CD14-positive monocyte (primary cell): ENCODE measurements at regions not wholly inside any gene's neighbourhood (a gene's known extent, or its start where the extent isn't known, plus 50 kb on each side); places are given as distances from the start of the nearest gene placed in this dataset.

Experiments used
- DNase-seq, 3 donors: peaks; one replicate each; pipeline ENCODE4 v3.0.0-alpha.2; 2011 to 2022
- H2AFZ ChIP-seq: 2 replicates; pipeline ENCODE4 v1.6.0; 2012; ENCODE audit warnings: mild to moderate bottlenecking, low read depth, low read length, inconsistent platforms; ENCODE audit not compliant: insufficient read depth, poor library complexity, severe bottlenecking
- H3K27ac ChIP-seq, 2 donors: 1 replicate in 1 of 2; 2 replicates in 1 of 2; pipeline ENCODE4 v1.5.1; 2012 to 2013; ENCODE audit warnings: low read length in 2 of 2, control low read depth in 1 of 2, inconsistent platforms in 1 of 2, low read depth in 1 of 2, mild to moderate bottlenecking in 1 of 2
- H3K27me3 ChIP-seq, 2 donors: one replicate each; pipeline versions ENCODE4 v1.6.0 to v1.6.1; 2011 to 2013; ENCODE audit warnings: low read length in 2 of 2; ENCODE audit not compliant: control insufficient read depth in 2 of 2, insufficient read depth in 2 of 2
- H3K36me3 ChIP-seq, 2 donors: replicated peaks in 1 of 2; 1 replicate in 1 of 2; 2 replicates in 1 of 2; pipeline versions ENCODE4 v1.5.1 to v1.6.1; 2012 to 2013; ENCODE audit warnings: low read length in 2 of 2, control low read depth in 1 of 2, inconsistent platforms in 1 of 2, mild to moderate bottlenecking in 1 of 2; ENCODE audit not compliant: insufficient read depth in 2 of 2, control insufficient read depth in 1 of 2
- H3K4me1 ChIP-seq, 2 donors: 1 replicate in 1 of 2; 2 replicates in 1 of 2; pipeline versions ENCODE4 v1.5.1 to v1.6.1; 2012 to 2013; ENCODE audit warnings: low read length in 2 of 2, control low read depth in 1 of 2, inconsistent platforms in 1 of 2, mild to moderate bottlenecking in 1 of 2, moderate library complexity in 1 of 2; ENCODE audit not compliant: insufficient read depth in 2 of 2, control insufficient read depth in 1 of 2
- H3K4me2 ChIP-seq: replicated peaks from 2 replicates; pipeline ENCODE3; 2012; ENCODE audit warnings: low read length, moderate library complexity, mild to moderate bottlenecking; ENCODE audit not compliant: poor library complexity, severe bottlenecking; ENCODE audit errors: extremely low read depth
- H3K4me3 ChIP-seq, 3 experiments: fragments of 200-600 bp in 1 of 3; sonication (generic) in 1 of 3; replicated peaks in 1 of 3; 1 replicate in 2 of 3; 2 replicates in 1 of 3; pipeline ENCODE4 v1.5.1; 2011 to 2013; ENCODE audit warnings: low read length in 3 of 3, mild to moderate bottlenecking in 3 of 3, control low read depth in 2 of 3, low read depth in 2 of 3, inconsistent platforms in 1 of 3, moderate library complexity in 1 of 3
- H3K79me2 ChIP-seq: 2 replicates; pipeline ENCODE4 v1.6.0; 2012; ENCODE audit warnings: mild to moderate bottlenecking, control low read depth, inconsistent platforms, low read length, moderate library complexity; ENCODE audit not compliant: insufficient read depth
- H3K9ac ChIP-seq: 2 replicates; pipeline ENCODE4 v1.6.0; 2017; ENCODE audit warnings: low read length, mild to moderate bottlenecking; ENCODE audit not compliant: insufficient read depth, poor library complexity, severe bottlenecking
- H3K9me3 ChIP-seq, 2 donors: replicated peaks in 1 of 2; 1 replicate in 1 of 2; 2 replicates in 1 of 2; pipeline versions ENCODE4 v1.5.1 to v1.6.1; 2012 to 2013; ENCODE audit warnings: low read length in 2 of 2, control low read depth in 1 of 2; ENCODE audit not compliant: control insufficient read depth in 1 of 2, insufficient read depth in 1 of 2
- H4K20me1 ChIP-seq: 2 replicates; pipeline ENCODE4 v1.6.0; 2012; ENCODE audit warnings: mild to moderate bottlenecking, low read length, control low read depth, moderate library complexity; ENCODE audit not compliant: insufficient read depth
- H3K27ac Mint-ChIP-seq, 7 donors: one replicate each; pipeline ENCODE4 v1.8.0; 2020; ENCODE audit warnings: mild to moderate bottlenecking in 7 of 7, mixed read lengths in 7 of 7, moderate library complexity in 6 of 7, inconsistent platforms in 2 of 7
- H3K27me3 Mint-ChIP-seq, 3 donors: one replicate each; pipeline ENCODE4 v1.8.0; 2021 to 2022; ENCODE audit warnings: low read depth in 3 of 3, mild to moderate bottlenecking in 3 of 3, mixed read lengths in 3 of 3, moderate library complexity in 3 of 3, inconsistent platforms in 1 of 3
- H3K36me3 Mint-ChIP-seq, 2 donors: one replicate each; pipeline ENCODE4 v1.8.0; 2020; ENCODE audit warnings: mixed read lengths in 2 of 2, inconsistent platforms in 1 of 2, mild to moderate bottlenecking in 1 of 2
- H3K4me1 Mint-ChIP-seq: one replicate; pipeline ENCODE4 v1.8.0; 2020; ENCODE audit warnings: mild to moderate bottlenecking, mixed read lengths
- H3K4me3 Mint-ChIP-seq, 2 donors: one replicate each; pipeline ENCODE4 v1.8.0; 2020; ENCODE audit warnings: mild to moderate bottlenecking in 2 of 2, mixed read lengths in 2 of 2, moderate library complexity in 1 of 2
- H3K9me3 Mint-ChIP-seq, 7 donors: one replicate each; pipeline ENCODE4 v1.8.0; 2020 to 2022; ENCODE audit warnings: mixed read lengths in 7 of 7, mild to moderate bottlenecking in 6 of 7, moderate library complexity in 6 of 7, inconsistent platforms in 2 of 7
- WGBS: methylation state at CpG from one replicate; pipeline ENCODE4 v1.1.5; 2013; ENCODE audit warnings: missing lambda C conversion rate; ENCODE audit not compliant: insufficient coverage; 5-methylcytosine and 5-hydroxymethylcytosine counted together
- intact Hi-C, 2 donors: fragments of 100-400 bp; cut with micrococcal nuclease; formaldehyde crosslinking; loops; one replicate each; pipeline versions ENCODE4 v1.15.0 to v1.15.1; 2023
- TF ChIP-seq, protein P1 (sequence below): fragments of 200-600 bp; IDR thresholded peaks from one replicate; pipeline ENCODE4 v1.8.0; 2022; ENCODE audit warnings: antibody characterized with exemption, mild to moderate bottlenecking

- Mint-ChIP-seq H3K36me3 (no peaks in the 10 kb centered on the region), H3K9me3 (peaks cover 7 to 24% (median 8%) of the 10 kb centered on the region in 7 donors), H3K4me3 (no peak overlapping the region), H3K27me3 (peaks cover 2 to 6% (median 3%) of the 10 kb centered on the region in 3 donors), H3K4me1 (peaks cover 6% of the 10 kb centered on the region), H3K27ac (no peak overlapping the region)
- TF ChIP-seq, protein P1, sequence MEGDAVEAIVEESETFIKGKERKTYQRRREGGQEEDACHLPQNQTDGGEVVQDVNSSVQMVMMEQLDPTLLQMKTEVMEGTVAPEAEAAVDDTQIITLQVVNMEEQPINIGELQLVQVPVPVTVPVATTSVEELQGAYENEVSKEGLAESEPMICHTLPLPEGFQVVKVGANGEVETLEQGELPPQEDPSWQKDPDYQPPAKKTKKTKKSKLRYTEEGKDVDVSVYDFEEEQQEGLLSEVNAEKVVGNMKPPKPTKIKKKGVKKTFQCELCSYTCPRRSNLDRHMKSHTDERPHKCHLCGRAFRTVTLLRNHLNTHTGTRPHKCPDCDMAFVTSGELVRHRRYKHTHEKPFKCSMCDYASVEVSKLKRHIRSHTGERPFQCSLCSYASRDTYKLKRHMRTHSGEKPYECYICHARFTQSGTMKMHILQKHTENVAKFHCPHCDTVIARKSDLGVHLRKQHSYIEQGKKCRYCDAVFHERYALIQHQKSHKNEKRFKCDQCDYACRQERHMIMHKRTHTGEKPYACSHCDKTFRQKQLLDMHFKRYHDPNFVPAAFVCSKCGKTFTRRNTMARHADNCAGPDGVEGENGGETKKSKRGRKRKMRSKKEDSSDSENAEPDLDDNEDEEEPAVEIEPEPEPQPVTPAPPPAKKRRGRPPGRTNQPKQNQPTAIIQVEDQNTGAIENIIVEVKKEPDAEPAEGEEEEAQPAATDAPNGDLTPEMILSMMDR = no peak
- Histone ChIP-seq H2AFZ (no peak overlapping the region), H3K9me3 (peaks cover 3 to 6% of the 10 kb centered on the region in 2 donors), H3K36me3 (no peaks in the 10 kb centered on the region), H3K4me2 (no peak overlapping the region), H3K27me3 (peaks cover 0 to 2% of the 10 kb centered on the region in 2 donors), H3K4me3 (no peak overlapping the region), H3K79me2 (no peaks in the 10 kb centered on the region), H3K27ac (no peak overlapping the region), H3K4me1 (no peaks in the 10 kb centered on the region), H3K9ac (no peak overlapping the region), H4K20me1 (no peaks in the 10 kb centered on the region)
- no peak for DNase-seq
- intact Hi-C loops = no loop called here
- WGBS = 91% methylated on average over 3 of the region's 4 CpGs
These were observed 136.9 kb upstream of the FBXO11 start for GRCh38 chr2:48043131-48043700.

DNA sequence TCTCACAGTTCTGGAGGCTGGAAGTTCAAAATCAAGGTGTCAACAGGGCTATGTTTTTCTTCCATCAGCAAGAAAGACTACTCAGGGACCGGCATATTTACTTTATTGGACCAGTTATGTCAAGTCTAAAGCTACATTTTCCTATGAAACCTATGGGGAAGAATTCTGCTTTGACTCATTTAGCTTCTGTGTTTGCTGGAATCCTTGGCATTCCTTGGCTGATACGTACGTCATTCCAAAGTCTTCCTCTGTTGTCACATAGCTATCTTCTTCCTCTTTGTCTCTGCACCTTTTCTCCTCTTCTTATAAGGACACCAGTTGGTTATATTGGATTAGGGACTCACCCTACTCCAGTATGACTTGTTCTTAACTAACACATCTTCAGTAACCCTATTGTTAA, 137.4 kb upstream of the FBXO11 start:
- peaks cover 2 to 6% (median 3%) of the 10 kb centered on the region in 3 donors for H3K27me3 Mint-ChIP-seq
- Histone ChIP-seq H3K27ac (no peak overlapping the region), H3K4me3 (no peak overlapping the region), H3K79me2 (no peaks in the 10 kb centered on the region), H4K20me1 (no peaks in the 10 kb centered on the region), H3K9me3 (peaks cover 3 to 6% of the 10 kb centered on the region in 2 donors), H3K27me3 (peaks cover 0 to 2% of the 10 kb centered on the region in 2 donors), H3K36me3 (no peaks in the 10 kb centered on the region), H3K9ac (no peak overlapping the region), H2AFZ (no peak overlapping the region), H3K4me2 (no peak overlapping the region), H3K4me1 (no peaks in the 10 kb centered on the region)
- peaks cover 5 to 18% (median 8%) of the 10 kb centered on the region in 7 donors for H3K9me3 Mint-ChIP-seq
- H3K36me3 Mint-ChIP-seq = no peaks in the 10 kb centered on the region
- intact Hi-C loops = no loop called here
- TF ChIP-seq, protein P1 = no peak
- no peak overlapping the region for H3K4me3 Mint-ChIP-seq
- no peak overlapping the region for H3K27ac Mint-ChIP-seq
- no peak for DNase-seq
- no CpG with 5 or more reads among the region's 3 CpGs for WGBS
- peaks cover 6% of the 10 kb centered on the region for H3K4me1 Mint-ChIP-seq
